ENCODE measurements at regions not wholly inside any gene's neighbourhood (a gene's known extent, or its start where the extent isn't known, plus 50 kb on each side); places are given as distances from the start of the nearest gene placed in this dataset.

DNA sequence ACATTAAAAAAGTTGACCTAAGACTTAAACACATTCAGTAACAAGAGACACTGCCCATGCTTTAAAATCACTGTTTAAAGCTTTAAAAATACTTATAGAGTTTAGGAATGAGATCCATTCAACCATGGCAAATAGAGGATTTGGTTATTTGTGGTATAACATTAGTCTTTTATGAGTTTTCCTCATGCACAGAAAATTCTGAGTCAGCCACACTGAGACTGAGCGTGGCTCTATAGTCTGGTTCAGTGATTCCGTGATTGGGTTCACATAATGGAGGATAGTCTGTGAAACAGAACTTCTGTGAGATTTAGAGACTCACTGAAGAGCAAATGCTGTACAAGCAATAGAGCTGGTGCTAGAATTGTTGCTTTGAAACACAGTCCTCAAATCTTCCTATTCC is 1502.4 kb upstream of the PIK3C3 start:
- Histone ChIP-seq H3K4me2 (no peak overlapping the region), H3K4me1 (ENCODE audit: insufficient read depth) (no peaks in the 10 kb centered on the region), H3K4me3 (no peak overlapping the region), H3K36me3 (ENCODE audit: insufficient read depth) (no peaks in the 10 kb centered on the region), H4K20me1 (replicated peaks; ENCODE audit: insufficient read depth) (no peaks in the 10 kb centered on the region), H3K79me2 (replicated peaks; ENCODE audit: insufficient read depth) (no peaks in the 10 kb centered on the region), H2AFZ (no peak overlapping the region), H3K9me2 (ENCODE audit: insufficient read depth) (no peaks in the 10 kb centered on the region), H3F3A (replicated peaks; ENCODE audit: low read depth) (no peaks in the 10 kb centered on the region), H3K27me3 (ENCODE audit: insufficient read depth) (no peaks in the 10 kb centered on the region), H3K27ac (ENCODE audit: low read depth) (no peak overlapping the region)
- TF ChIP-seq JUNB (IDR thresholded peaks at IDR 0.05; ENCODE audit: unreplicated experiment) (no peak), EZH2 (IDR thresholded peaks at IDR 0.05; ENCODE audit: low read depth, unreplicated experiment) (no peak), CREB1 (CRISPR knock-in tag; IDR thresholded peaks at IDR 0.05; ENCODE audit: low read depth) (no peak), NANOG (IDR thresholded peaks at IDR 0.05; ENCODE audit: borderline replicate concordance) (no peak), EZH2phosphoT487 (IDR thresholded peaks at IDR 0.05; ENCODE audit: unreplicated experiment) (no peak), ZNF331 (CRISPR knock-in tag; IDR thresholded peaks at IDR 0.05; ENCODE audit: low read depth) (no peak), ZNF462 (CRISPR knock-in tag; IDR thresholded peaks at IDR 0.05) (no peak), REST (IDR thresholded peaks at IDR 0.05; ENCODE audit: unreplicated experiment) (no peak), STAT1 (IDR thresholded peaks at IDR 0.05; ENCODE audit: unreplicated experiment) (no peak), ETS1 (IDR thresholded peaks at IDR 0.05) (no peak), ZNF114 (CRISPR knock-in tag; IDR thresholded peaks at IDR 0.05) (no peak), POLR2AphosphoS5 (IDR thresholded peaks at IDR 0.05; ENCODE audit: low read depth) (no peak)
- TF ChIP-seq, protein P1, sequence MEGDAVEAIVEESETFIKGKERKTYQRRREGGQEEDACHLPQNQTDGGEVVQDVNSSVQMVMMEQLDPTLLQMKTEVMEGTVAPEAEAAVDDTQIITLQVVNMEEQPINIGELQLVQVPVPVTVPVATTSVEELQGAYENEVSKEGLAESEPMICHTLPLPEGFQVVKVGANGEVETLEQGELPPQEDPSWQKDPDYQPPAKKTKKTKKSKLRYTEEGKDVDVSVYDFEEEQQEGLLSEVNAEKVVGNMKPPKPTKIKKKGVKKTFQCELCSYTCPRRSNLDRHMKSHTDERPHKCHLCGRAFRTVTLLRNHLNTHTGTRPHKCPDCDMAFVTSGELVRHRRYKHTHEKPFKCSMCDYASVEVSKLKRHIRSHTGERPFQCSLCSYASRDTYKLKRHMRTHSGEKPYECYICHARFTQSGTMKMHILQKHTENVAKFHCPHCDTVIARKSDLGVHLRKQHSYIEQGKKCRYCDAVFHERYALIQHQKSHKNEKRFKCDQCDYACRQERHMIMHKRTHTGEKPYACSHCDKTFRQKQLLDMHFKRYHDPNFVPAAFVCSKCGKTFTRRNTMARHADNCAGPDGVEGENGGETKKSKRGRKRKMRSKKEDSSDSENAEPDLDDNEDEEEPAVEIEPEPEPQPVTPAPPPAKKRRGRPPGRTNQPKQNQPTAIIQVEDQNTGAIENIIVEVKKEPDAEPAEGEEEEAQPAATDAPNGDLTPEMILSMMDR (conservative IDR thresholded peaks at IDR 0.05; ENCODE audit: low read depth in 2 of 2): no peak
- Mint-ChIP-seq H3K4me3 (no peak overlapping the region), H3K4me1 (peaks cover 3% of the 10 kb centered on the region; the same call in 2 of the 3 replicates), H3K27me3 (ENCODE audit: insufficient read depth, low read depth, poor library complexity) (no peaks in the 10 kb centered on the region), H3K36me3 (ENCODE audit: low read depth) (no peaks in the 10 kb centered on the region), H3K27ac (no peak overlapping the region), H3K9me3 (no peaks in the 10 kb centered on the region)
- DNase-seq (ENCODE audit: low spot score): no peak
- ATAC-seq: no peak

Data from GM23338 (cell line).